ENCODE measurements at regions not wholly inside any gene's neighbourhood (a gene's known extent, or its start where the extent isn't known, plus 50 kb on each side); places are given as distances from the start of the nearest gene placed in this dataset.

GRCh38 chr18:78904179-78904531, 75.5 kb upstream of the SALL3 start:
- TF ChIP-seq POLR2A (IDR thresholded peaks at IDR 0.05) (no peak), POLR2AphosphoS5 (IDR thresholded peaks at IDR 0.05) (no peak), EP300 (IDR thresholded peaks at IDR 0.05) (no peak)
- TF ChIP-seq, protein P1, sequence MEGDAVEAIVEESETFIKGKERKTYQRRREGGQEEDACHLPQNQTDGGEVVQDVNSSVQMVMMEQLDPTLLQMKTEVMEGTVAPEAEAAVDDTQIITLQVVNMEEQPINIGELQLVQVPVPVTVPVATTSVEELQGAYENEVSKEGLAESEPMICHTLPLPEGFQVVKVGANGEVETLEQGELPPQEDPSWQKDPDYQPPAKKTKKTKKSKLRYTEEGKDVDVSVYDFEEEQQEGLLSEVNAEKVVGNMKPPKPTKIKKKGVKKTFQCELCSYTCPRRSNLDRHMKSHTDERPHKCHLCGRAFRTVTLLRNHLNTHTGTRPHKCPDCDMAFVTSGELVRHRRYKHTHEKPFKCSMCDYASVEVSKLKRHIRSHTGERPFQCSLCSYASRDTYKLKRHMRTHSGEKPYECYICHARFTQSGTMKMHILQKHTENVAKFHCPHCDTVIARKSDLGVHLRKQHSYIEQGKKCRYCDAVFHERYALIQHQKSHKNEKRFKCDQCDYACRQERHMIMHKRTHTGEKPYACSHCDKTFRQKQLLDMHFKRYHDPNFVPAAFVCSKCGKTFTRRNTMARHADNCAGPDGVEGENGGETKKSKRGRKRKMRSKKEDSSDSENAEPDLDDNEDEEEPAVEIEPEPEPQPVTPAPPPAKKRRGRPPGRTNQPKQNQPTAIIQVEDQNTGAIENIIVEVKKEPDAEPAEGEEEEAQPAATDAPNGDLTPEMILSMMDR (IDR thresholded peaks at IDR 0.05), result no peak

All from sigmoid colon (tissue), 4 donors.